ENCODE measurements at regions not wholly inside any gene's neighbourhood (a gene's known extent, or its start where the extent isn't known, plus 50 kb on each side); places are given as distances from the start of the nearest gene placed in this dataset.

DNA sequence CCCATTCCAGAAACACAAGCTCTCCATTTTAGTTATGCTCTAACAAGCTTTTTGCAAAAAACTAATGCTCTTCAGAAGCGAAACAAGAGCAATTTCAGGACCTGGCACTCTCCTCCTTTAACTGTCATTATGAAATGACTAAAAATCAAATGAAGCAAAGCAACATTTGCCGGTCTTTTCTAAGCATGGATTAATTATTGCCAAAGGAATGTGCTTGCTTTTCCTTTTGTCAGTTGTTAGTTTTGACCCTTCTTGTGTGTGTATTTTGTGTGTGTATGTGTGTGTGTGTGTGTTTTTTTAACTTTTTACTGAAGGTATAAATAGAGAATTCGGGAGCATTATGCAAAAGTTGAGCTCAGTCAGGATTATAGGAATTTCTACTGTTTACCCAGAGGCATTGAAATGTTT is 509.1 kb downstream of the TUSC7 start:
- TF ChIP-seq, protein P1, sequence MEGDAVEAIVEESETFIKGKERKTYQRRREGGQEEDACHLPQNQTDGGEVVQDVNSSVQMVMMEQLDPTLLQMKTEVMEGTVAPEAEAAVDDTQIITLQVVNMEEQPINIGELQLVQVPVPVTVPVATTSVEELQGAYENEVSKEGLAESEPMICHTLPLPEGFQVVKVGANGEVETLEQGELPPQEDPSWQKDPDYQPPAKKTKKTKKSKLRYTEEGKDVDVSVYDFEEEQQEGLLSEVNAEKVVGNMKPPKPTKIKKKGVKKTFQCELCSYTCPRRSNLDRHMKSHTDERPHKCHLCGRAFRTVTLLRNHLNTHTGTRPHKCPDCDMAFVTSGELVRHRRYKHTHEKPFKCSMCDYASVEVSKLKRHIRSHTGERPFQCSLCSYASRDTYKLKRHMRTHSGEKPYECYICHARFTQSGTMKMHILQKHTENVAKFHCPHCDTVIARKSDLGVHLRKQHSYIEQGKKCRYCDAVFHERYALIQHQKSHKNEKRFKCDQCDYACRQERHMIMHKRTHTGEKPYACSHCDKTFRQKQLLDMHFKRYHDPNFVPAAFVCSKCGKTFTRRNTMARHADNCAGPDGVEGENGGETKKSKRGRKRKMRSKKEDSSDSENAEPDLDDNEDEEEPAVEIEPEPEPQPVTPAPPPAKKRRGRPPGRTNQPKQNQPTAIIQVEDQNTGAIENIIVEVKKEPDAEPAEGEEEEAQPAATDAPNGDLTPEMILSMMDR (IDR thresholded peaks at IDR 0.05) = no peak
- no peak for TF ChIP-seq POLR2A (IDR thresholded peaks at IDR 0.05)
- 26 to 32% methylated on average over 3 of the region's 3 CpGs for WGBS, 2 donors
- no peak for DNase-seq (ENCODE audit: low spot score in 2 of 2)
- intact Hi-C loops (cut with DNase I; ENCODE audit: low total_unique reads) = no loop called here
- H3K4me3 ChIP-seq (ENCODE audit: low read depth, poor library complexity, severe bottlenecking) = no peak overlapping the region

DNA sequence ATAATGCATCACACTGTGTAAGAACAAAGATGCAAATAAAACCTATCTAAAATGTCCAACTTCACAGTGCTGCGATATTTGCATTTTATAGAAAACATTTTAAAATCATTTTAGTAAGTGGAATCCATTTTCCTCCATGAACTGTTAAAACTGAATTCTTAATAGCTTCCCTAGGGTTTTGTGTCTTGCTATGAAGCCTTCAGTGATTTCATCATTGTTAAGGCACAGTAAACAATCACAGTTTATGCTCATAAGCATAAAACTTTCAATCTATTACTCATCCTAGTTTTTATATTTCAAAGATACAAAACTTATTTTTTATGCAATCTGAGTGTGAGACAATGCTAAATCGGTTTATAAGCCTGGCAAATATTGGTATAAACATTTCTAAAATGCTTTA is 509.7 kb downstream of the TUSC7 start:
- intact Hi-C loops (cut with DNase I; ENCODE audit: low total_unique reads) = no loop called here
- 61 to 71% methylated on average over 2 of the region's 2 CpGs for WGBS, 2 donors
- DNase-seq (ENCODE audit: low spot score in 2 of 2) = no peak
- TF ChIP-seq, protein P1 (IDR thresholded peaks at IDR 0.05) = no peak
- TF ChIP-seq POLR2A (IDR thresholded peaks at IDR 0.05) = no peak
- no peak overlapping the region for H3K4me3 ChIP-seq (ENCODE audit: low read depth, poor library complexity, severe bottlenecking)

GRCh38 chr3:117226932-117227331 is 517.4 kb downstream of the TUSC7 start:
- no peak overlapping the region for H3K4me3 ChIP-seq (ENCODE audit: low read depth, poor library complexity, severe bottlenecking)
- intact Hi-C loops (cut with DNase I; ENCODE audit: low total_unique reads) = no loop called here
- no peak for DNase-seq (ENCODE audit: low spot score in 2 of 2)
- 58 to 62% methylated on average over 2 of the region's 2 CpGs for WGBS, 2 donors
- TF ChIP-seq, protein P1 (IDR thresholded peaks at IDR 0.05) = no peak
- TF ChIP-seq POLR2A (IDR thresholded peaks at IDR 0.05) = no peak

DNA sequence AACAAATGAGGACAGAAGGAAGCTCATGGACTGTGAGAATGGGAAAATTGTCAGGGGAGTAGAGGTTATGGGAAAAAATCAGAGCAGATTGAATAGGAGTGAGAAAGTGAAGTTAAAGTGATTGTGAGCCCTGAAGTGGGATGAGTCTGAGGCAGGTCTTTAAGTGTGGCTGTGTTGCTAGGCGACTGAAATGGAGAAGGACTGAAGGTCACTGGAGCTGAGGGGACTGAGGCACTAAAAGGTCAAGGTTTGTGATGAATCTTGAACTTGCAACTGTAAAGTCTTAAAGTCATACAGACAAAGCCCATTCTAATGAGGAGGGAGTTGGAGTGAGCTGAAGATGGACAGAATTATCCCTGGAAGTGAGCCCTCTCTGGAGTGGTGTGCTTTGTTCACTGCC is 518.9 kb downstream of the TUSC7 start:
- intact Hi-C loops (cut with DNase I; ENCODE audit: low total_unique reads) = no loop called here
- TF ChIP-seq POLR2A (IDR thresholded peaks at IDR 0.05) = no peak
- TF ChIP-seq, protein P1 (IDR thresholded peaks at IDR 0.05) = no peak
- no peak for DNase-seq (ENCODE audit: low spot score in 2 of 2)
- 81% methylated on average over 1 of the region's 1 CpG for WGBS, 2 donors
- H3K4me3 ChIP-seq (ENCODE audit: low read depth, poor library complexity, severe bottlenecking) = no peak overlapping the region

- no peak overlapping the region for H3K4me3 ChIP-seq (ENCODE audit: low read depth, poor library complexity, severe bottlenecking)
- DNase-seq (ENCODE audit: low spot score in 2 of 2) = no peak
- WGBS, 2 donors = 95 to 96% methylated on average over 2 of the region's 2 CpGs
- intact Hi-C loops (cut with DNase I; ENCODE audit: low total_unique reads) = no loop called here
- TF ChIP-seq, protein P1 (IDR thresholded peaks at IDR 0.05) = no peak
- no peak for TF ChIP-seq POLR2A (IDR thresholded peaks at IDR 0.05)
Measured at GRCh38 chr3:117230924-117231323, 521.3 kb downstream of the TUSC7 start.

- 5 to 15% methylated on average over 1 of the region's 1 CpG for WGBS, 2 donors
- DNase-seq (ENCODE audit: low spot score in 2 of 2) = no peak
- intact Hi-C loops (cut with DNase I; ENCODE audit: low total_unique reads) = no loop called here
- TF ChIP-seq, protein P1 (IDR thresholded peaks at IDR 0.05) = no peak
- TF ChIP-seq POLR2A (IDR thresholded peaks at IDR 0.05) = no peak
- H3K4me3 ChIP-seq (ENCODE audit: low read depth, poor library complexity, severe bottlenecking) = no peak overlapping the region
Measured at GRCh38 chr3:117234331-117234730, 524.8 kb downstream of the TUSC7 start.

All from lower leg skin (tissue), 4 donors.